ENCODE measurements at regions not wholly inside any gene's neighbourhood (a gene's known extent, or its start where the extent isn't known, plus 50 kb on each side); places are given as distances from the start of the nearest gene placed in this dataset.

DNA sequence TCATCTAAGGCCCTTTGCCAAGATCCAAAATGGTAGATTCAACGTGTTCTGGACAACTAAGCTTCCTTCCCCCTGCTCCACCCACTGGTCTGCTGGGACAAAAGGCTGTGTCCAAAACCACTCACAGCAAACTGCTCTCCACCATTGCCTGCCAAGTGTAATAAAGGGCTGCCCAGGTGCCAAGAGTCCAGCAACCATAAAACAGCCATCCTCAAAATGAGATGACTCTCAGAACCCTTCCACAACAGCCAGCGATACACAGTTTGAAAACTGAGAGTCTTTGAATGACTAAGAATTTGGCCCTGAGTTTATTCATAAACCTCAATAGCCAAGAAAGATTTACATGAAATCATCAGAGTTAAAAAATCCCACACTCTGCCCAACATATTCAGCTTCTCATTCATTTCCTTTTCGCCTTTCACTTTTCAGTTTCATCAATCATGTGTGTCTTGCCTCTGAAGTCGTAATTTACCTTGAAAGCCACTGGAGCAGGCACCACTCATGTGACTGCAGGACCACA, 658.1 kb upstream of the MGMT start:
- Mint-ChIP-seq H3K27me3 (ENCODE audit: low read depth) (peaks cover 7% of the 10 kb centered on the region), H3K27ac (peak overlapping the region in 2 of 3 experiments; percentile 19 to 25), H3K36me3 (ENCODE audit: low read depth) (no peaks in the 10 kb centered on the region), H3K4me1 (peaks cover 34% of the 10 kb centered on the region), H3K4me3 (no peak overlapping the region), H3K9me3 (peaks cover 3% of the 10 kb centered on the region)
- no peak for TF ChIP-seq CTCF (IDR thresholded peaks at IDR 0.05; ENCODE audit: unreplicated experiment in 3 of 3)

GRCh38 chr10:128811511-128811910, 655.5 kb upstream of the MGMT start:
- H3K9me3 Mint-ChIP-seq: peaks cover 3% of the 10 kb centered on the region
- peaks cover 27% of the 10 kb centered on the region for H3K4me1 Mint-ChIP-seq
- peak overlapping the region in 2 of 3 experiments; percentile 33 to 70 for H3K27ac Mint-ChIP-seq
- H3K27me3 Mint-ChIP-seq (ENCODE audit: low read depth): peaks cover 7% of the 10 kb centered on the region
- H3K4me3 Mint-ChIP-seq: no peak overlapping the region
- no peaks in the 10 kb centered on the region for H3K36me3 Mint-ChIP-seq (ENCODE audit: low read depth)
- TF ChIP-seq CTCF (IDR thresholded peaks at IDR 0.05; ENCODE audit: unreplicated experiment in 3 of 3): no peak

- Mint-ChIP-seq H3K9me3 (peaks cover 3% of the 10 kb centered on the region), H3K27me3 (ENCODE audit: low read depth) (peaks cover 7% of the 10 kb centered on the region), H3K4me1 (peaks cover 27% of the 10 kb centered on the region), H3K36me3 (ENCODE audit: low read depth) (no peaks in the 10 kb centered on the region), H3K27ac (peak overlapping the region in 1 of 3 experiments; percentile 70), H3K4me3 (no peak overlapping the region)
- TF ChIP-seq CTCF (IDR thresholded peaks at IDR 0.05; ENCODE audit: unreplicated experiment in 3 of 3): no peak
These were observed 655.0 kb upstream of the MGMT start for GRCh38 chr10:128812000-128812399.

DNA sequence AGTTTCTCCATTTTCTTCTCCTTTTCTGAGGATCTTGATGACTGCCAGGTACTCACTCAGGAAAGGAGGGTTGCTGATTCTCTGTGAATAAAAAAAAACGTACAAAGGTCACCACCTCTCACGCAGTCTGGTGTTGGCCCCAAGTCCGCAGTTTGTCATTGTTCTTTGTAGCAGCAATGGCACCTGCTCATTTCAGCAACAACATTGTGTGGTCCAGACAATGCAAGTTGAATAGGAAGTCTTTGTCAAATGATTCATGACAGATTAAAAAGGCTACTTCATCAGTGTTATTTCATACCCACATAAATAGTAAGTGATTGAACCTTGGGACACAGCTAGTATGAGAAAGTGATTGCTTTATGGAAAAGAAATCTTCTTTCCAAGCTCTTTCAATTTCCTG, 653.5 kb upstream of the MGMT start:
- H3K36me3 Mint-ChIP-seq (ENCODE audit: low read depth): no peaks in the 10 kb centered on the region

GRCh38 chr10:128814024-128814423, 653.0 kb upstream of the MGMT start:
- Mint-ChIP-seq H3K36me3 (ENCODE audit: low read depth) (no peaks in the 10 kb centered on the region), H3K9me3 (peaks cover 3% of the 10 kb centered on the region), H3K27me3 (ENCODE audit: low read depth) (peaks cover 5% of the 10 kb centered on the region), H3K4me1 (peaks cover 23% of the 10 kb centered on the region), H3K27ac (peak overlapping the region in 1 of 3 experiments; percentile 18), H3K4me3 (no peak overlapping the region)
- no peak for TF ChIP-seq CTCF (IDR thresholded peaks at IDR 0.05; ENCODE audit: unreplicated experiment in 3 of 3)

More for the DNA sequence above, 653.5 kb upstream of the MGMT start:
- Mint-ChIP-seq H3K4me1 (peaks cover 27% of the 10 kb centered on the region), H3K9me3 (peaks cover 3% of the 10 kb centered on the region), H3K4me3 (no peak overlapping the region), H3K27me3 (ENCODE audit: low read depth) (peaks cover 6% of the 10 kb centered on the region), H3K27ac (no peak overlapping the region)
- no peak for TF ChIP-seq CTCF (IDR thresholded peaks at IDR 0.05; ENCODE audit: unreplicated experiment in 3 of 3)

- Mint-ChIP-seq H3K9me3 (no peaks in the 10 kb centered on the region), H3K36me3 (ENCODE audit: low read depth) (no peaks in the 10 kb centered on the region), H3K4me1 (peaks cover 18% of the 10 kb centered on the region)
These were observed 652.3 kb upstream of the MGMT start for GRCh38 chr10:128814782-128815181.

More at GRCh38 chr10:128814782-128815181, 652.3 kb upstream of the MGMT start:
- no peak for TF ChIP-seq CTCF (IDR thresholded peaks at IDR 0.05; ENCODE audit: unreplicated experiment in 3 of 3)
- peaks cover 9% of the 10 kb centered on the region for H3K27me3 Mint-ChIP-seq (ENCODE audit: low read depth)
- H3K4me3 Mint-ChIP-seq: no peak overlapping the region
- H3K27ac Mint-ChIP-seq: peak overlapping the region in 2 of 3 experiments; percentile 16 to 18
